ENCODE measurements at regions not wholly inside any gene's neighbourhood (a gene's known extent, or its start where the extent isn't known, plus 50 kb on each side); places are given as distances from the start of the nearest gene placed in this dataset.

DNA sequence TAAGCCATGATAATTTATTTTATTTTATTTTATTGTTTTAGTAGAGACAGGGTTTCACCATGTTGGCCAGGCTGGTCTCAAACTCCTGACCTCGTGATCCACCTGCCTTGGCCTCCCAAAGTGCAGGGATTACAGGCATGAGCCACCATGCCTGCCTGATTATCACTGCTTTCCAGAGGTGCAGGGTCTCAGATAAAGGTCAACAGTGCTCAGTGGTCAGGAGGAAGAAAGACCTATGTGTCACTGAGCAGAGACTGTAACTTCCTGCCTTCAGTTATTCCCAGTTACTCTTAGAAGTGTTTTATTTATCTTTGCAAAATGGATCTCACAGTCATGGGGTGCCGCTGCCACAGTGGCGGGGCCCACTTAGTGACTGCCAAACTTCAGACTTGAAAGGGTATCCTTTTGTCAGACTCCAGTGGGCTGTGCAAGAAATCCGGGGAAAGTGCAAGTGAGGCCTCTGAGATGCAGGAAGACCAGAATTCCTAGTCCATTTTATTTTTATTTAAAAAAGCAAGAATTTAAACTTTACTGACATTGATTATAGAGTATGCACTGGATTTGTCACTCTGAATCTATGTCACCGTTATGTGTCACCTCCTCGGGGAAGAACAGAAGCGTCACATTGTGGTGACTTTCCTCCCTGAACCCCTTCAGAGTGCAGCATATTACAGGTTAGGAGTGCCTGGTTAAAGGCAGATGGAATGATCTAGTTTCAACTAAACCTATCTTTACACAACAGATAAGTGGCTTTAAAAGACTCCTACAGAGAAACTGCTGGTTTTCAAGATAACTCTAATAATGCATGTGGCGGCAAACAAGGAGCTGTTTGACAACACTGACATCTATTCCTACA, 59.1 kb upstream of the BICD1 start:
- DNase-seq: no peak

DNA sequence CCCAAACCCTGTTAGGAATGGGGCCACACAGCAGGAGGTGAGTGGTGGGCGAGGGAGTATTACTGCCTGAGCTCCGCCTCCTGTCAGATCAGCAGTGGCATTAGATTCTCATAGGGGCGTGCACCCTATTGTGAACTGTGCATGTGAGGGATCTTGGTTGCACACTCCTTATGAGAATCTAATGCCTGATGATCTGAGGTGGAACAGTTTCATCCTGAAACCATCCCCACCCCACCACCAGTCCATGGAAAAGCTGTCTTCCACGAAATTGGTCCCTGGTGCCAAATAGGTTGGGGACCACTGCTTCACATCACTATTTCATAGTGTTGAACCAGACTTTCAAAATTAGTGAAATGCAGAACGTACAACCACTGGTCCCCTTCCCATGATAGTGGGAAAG, 57.9 kb upstream of the BICD1 start:
- DNase-seq: no peak

DNA sequence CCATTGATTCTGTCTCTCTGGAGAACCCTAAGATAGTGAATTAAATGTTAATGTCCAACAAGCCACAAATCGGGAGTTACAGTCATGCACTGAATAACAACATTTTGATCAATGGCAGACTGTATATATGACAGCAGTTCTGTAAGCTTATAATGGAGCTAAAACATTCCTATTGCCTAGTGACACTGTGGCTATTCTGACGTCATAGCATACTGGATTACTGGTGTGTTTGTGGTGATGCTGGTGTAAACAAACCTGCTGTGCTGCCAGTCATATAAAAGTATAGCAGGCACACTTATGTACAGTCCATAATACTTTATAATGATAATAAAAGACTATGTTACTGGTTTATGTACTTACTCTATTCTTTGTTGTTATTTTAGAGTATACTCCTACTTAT, 56.7 kb upstream of the BICD1 start:
- no peak for DNase-seq

DNA sequence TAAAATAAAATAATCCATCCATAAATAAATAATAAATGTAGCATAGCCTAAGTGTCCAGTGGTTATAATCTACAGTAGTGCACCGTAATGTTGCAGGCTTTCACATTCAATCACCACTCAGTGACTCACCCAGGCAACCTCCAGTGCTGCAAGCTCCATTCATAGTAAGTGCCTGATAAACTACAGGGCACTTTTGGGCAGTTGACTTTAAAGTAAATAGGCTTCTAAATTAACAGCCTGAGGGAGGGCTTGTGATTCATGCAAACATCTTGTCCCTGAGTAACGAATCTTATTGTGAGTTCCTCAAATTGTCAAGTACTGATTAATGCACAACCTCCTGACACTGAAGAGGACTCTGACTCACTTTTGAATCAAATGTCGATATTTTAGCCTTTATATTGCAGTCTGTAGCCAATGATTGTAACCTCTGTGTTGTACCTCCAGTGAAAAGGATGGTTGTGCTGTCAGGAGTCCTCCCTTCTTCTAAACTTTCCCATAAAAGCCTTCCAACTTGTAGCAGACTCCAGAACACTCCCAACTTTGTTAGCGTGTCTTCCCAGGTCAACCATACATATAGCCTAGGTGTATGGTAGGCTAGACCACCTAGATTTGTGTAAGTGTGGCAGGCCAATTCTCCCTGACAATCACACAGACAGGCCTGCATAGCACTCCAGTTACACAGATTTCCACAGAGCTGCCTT, 55.0 kb upstream of the BICD1 start:
- DNase-seq: no peak

DNA sequence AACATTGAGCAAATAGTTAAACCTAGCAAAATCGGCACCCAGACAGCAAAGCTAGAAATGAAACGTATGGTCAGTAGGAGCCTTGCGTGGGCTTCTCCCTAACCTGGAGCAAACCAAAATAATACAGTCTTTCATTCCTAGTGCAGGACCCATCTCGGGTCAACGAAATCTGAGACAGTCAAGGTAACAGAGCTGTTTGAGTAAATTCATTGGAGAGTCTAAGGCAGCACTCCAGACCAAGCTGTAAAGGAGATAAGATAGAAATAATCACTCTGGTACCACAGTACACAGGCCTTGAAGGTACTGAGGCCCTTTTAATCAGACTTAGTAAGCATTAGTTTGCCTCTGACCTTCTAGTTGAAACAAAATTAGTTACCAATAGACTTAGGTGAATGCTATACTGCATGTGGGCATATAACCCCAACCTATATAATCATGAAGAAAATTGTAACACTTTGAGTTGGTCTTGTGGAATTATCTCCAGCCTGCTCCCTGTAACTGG, 54.4 kb upstream of the BICD1 start:
- DNase-seq: no peak

DNA sequence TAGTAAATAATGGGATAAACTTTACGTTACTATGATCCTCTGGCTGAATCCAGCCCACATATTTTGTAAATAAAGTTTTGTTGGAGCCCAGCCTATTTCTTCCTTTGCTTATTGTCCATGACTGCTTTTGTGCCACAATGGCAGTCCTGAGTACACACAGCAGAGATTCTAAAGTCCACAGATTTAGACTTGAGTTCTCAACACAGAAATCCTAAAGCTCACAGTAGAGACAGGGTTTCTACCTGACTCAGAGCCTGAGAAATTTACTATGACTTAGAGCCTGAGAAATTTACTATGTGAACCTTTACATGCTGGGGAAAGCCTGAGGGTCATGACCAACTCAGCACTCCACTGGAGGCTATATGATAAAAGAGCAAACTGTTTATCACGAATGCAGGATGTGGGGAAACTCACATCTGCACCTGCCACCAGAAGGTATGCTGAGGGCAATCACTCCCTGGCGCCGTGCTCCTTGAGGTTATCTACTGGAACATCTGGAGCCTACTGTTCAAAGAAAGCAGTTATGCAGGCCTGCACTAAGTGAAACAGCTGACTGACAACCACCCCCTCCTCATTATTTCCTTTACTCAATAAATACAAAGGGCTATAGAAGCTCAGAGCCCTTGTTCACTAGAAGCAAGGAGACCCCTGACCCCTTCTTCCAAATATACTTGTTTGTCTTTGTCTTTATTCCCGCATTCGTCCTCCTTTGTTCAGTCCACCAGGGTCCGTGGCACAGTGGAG, 52.6 kb upstream of the BICD1 start:
- no peak for DNase-seq
